Left forelimb (tissue), 1 donor: ENCODE measurements at regions not wholly inside any gene's neighbourhood (a gene's known extent, or its start where the extent isn't known, plus 50 kb on each side); places are given as distances from the start of the nearest gene placed in this dataset.
"Not testable (repeated sequence)": the region's sequence is repeated elsewhere in the genome, so short reads cannot be mapped to it uniquely, and the experiment has no call there.

Experiments used
- DNase-seq: peaks from one replicate; pipeline ENCODE4 v3.0.0-alpha.2; 2018; ENCODE audit warnings: low spot score

GRCh38 chr5:118604106-118604505 lies 384.2 kb downstream of the DTWD2 start:
- no peak for DNase-seq

- no peak for DNase-seq
Measured at GRCh38 chr5:118603278-118603677, 385.1 kb downstream of the DTWD2 start.

- DNase-seq, result no peak
Measured at GRCh38 chr5:118598311-118598710, 390.0 kb downstream of the DTWD2 start.

GRCh38 chr5:118597543-118597942 lies 390.8 kb downstream of the DTWD2 start:
- DNase-seq, result no peak

- no peak for DNase-seq
Measured at GRCh38 chr5:118596255-118596654, 392.1 kb downstream of the DTWD2 start.

- no peak for DNase-seq
Measured at GRCh38 chr5:118593003-118593328, 395.4 kb downstream of the DTWD2 start.

GRCh38 chr5:118592229-118593002 lies 395.9 kb downstream of the DTWD2 start:
- no peak for DNase-seq

- DNase-seq, result no peak
Measured at GRCh38 chr5:118590806-118591205, 397.5 kb downstream of the DTWD2 start.

GRCh38 chr5:118580949-118581348 lies 407.4 kb downstream of the DTWD2 start:
- DNase-seq, result no peak

GRCh38 chr5:118578093-118578492 lies 410.3 kb downstream of the DTWD2 start:
- no peak for DNase-seq

GRCh38 chr5:118577621-118578020 lies 410.7 kb downstream of the DTWD2 start:
- no peak for DNase-seq

- DNase-seq, result not testable (repeated sequence)
Measured at GRCh38 chr5:118570276-118570675, 418.1 kb downstream of the DTWD2 start.

- DNase-seq, result not testable (repeated sequence)
Measured at GRCh38 chr5:118569596-118569995, 418.8 kb downstream of the DTWD2 start.

GRCh38 chr5:118565335-118565971 lies 422.9 kb downstream of the DTWD2 start:
- DNase-seq, result no peak

- DNase-seq, result no peak
Measured at GRCh38 chr5:118561971-118562370, 426.4 kb downstream of the DTWD2 start.

GRCh38 chr5:118561235-118561634 lies 427.1 kb downstream of the DTWD2 start:
- DNase-seq, result no peak

- DNase-seq, result no peak
Measured at GRCh38 chr5:118558871-118559270, 429.5 kb downstream of the DTWD2 start.

GRCh38 chr5:118557251-118557661 lies 431.1 kb downstream of the DTWD2 start:
- DNase-seq, result no peak

GRCh38 chr5:118556792-118557191 lies 431.6 kb downstream of the DTWD2 start:
- no peak for DNase-seq

- no peak for DNase-seq
Measured at GRCh38 chr5:118555727-118556126, 432.6 kb downstream of the DTWD2 start.

- DNase-seq, result no peak
Measured at GRCh38 chr5:118554981-118555380, 433.4 kb downstream of the DTWD2 start.

GRCh38 chr5:118554241-118554640 lies 434.1 kb downstream of the DTWD2 start:
- no peak for DNase-seq

GRCh38 chr5:118553662-118554061 lies 434.7 kb downstream of the DTWD2 start:
- DNase-seq, result no peak
